GM23338 (cell line): ENCODE measurements at regions not wholly inside any gene's neighbourhood (a gene's known extent, or its start where the extent isn't known, plus 50 kb on each side); places are given as distances from the start of the nearest gene placed in this dataset.

ENCODE experiments used
- ATAC-seq: fragments of 200-7000 bp; cut with Tn5 transposase; 3 replicates; pipeline ENCODE4 v1.9.1; 2020
- DNase-seq: peaks from one replicate; pipeline ENCODE4 v3.0.0-alpha.2; 2015; ENCODE audit warnings: low spot score
- H2AFZ ChIP-seq: fragments of 200-600 bp; sonication (generic); 2 replicates; pipeline ENCODE4 v1.8.0; 2016; ENCODE audit warnings: antibody characterized with exemption, mild to moderate bottlenecking, moderate library complexity
- H3F3A ChIP-seq: fragments of 200-600 bp; sonication (generic); replicated peaks from 2 replicates; pipeline ENCODE4 v1.8.0; 2017; ENCODE audit warnings: antibody characterized with exemption, mixed run types, low read depth
- H3K27ac ChIP-seq: fragments of 200-600 bp; sonication (generic); 2 replicates; pipeline ENCODE4 v1.6.1; 2016; ENCODE audit warnings: low read depth
- H3K27me3 ChIP-seq: fragments of 200-600 bp; sonication (generic); 2 replicates; pipeline ENCODE4 v1.8.0; 2016; ENCODE audit warnings: mild to moderate bottlenecking, mixed run types, moderate library complexity; ENCODE audit not compliant: insufficient read depth
- H3K36me3 ChIP-seq: fragments of 200-600 bp; sonication (generic); 2 replicates; pipeline ENCODE4 v1.8.0; 2016; ENCODE audit warnings: mild to moderate bottlenecking; ENCODE audit not compliant: insufficient read depth
- H3K4me1 ChIP-seq: fragments of 200-600 bp; sonication (generic); 2 replicates; pipeline ENCODE4 v1.8.0; 2016; ENCODE audit warnings: mild to moderate bottlenecking, moderate library complexity; ENCODE audit not compliant: insufficient read depth
- H3K4me2 ChIP-seq: fragments of 200-600 bp; sonication (generic); 2 replicates; pipeline ENCODE4 v1.7.1; 2017; ENCODE audit warnings: mixed run types
- H3K4me3 ChIP-seq: fragments of 200-600 bp; sonication (generic); 2 replicates; pipeline ENCODE4 v1.6.1; 2016; ENCODE audit warnings: mixed run types
- H3K79me2 ChIP-seq: fragments of 200-600 bp; sonication (generic); replicated peaks from 2 replicates; pipeline ENCODE4 v1.8.0; 2017; ENCODE audit warnings: mild to moderate bottlenecking; ENCODE audit not compliant: insufficient read depth
- H3K9me2 ChIP-seq: fragments of 200-600 bp; sonication (generic); 2 replicates; pipeline ENCODE4 v1.8.0; 2017; ENCODE audit not compliant: insufficient read depth
- H4K20me1 ChIP-seq: fragments of 200-600 bp; sonication (generic); replicated peaks from 2 replicates; pipeline ENCODE4 v1.8.0; 2017; ENCODE audit warnings: mild to moderate bottlenecking; ENCODE audit not compliant: insufficient read depth
- H3K27ac Mint-ChIP-seq: 2 replicates; pipeline ENCODE4 v1.8.0; 2020; ENCODE audit warnings: inconsistent platforms, mild to moderate bottlenecking, moderate library complexity, mixed read lengths
- H3K27me3 Mint-ChIP-seq: 3 replicates; pipeline ENCODE4 v1.8.0; 2022; ENCODE audit warnings: low read depth, mild to moderate bottlenecking, moderate library complexity, mixed read lengths, inconsistent platforms; ENCODE audit not compliant: insufficient read depth, poor library complexity
- H3K36me3 Mint-ChIP-seq: 3 replicates; pipeline ENCODE4 v1.8.0; 2021; ENCODE audit warnings: low read depth, mild to moderate bottlenecking, inconsistent platforms, moderate library complexity, mixed read lengths
- H3K4me1 Mint-ChIP-seq: 3 replicates; pipeline ENCODE4 v1.8.0; 2020; ENCODE audit warnings: mild to moderate bottlenecking, inconsistent platforms, mixed read lengths
- H3K4me3 Mint-ChIP-seq: 3 replicates; pipeline ENCODE4 v1.8.0; 2021; ENCODE audit warnings: moderate library complexity, mild to moderate bottlenecking, inconsistent platforms, mixed read lengths
- H3K9me3 Mint-ChIP-seq: 3 replicates; pipeline ENCODE4 v1.8.0; 2020; ENCODE audit warnings: moderate library complexity, mild to moderate bottlenecking, inconsistent platforms, mixed read lengths
- CREB1 ChIP-seq: fragments of 250-450 bp; sonication (Bioruptor Pico); IDR thresholded peaks from 2 replicates; pipeline ENCODE4 v1.5.0; 2020; ENCODE audit warnings: low read depth, mild to moderate bottlenecking, moderate library complexity
- CTCF ChIP-seq, 2 experiments: fragments of 200-600 bp in 1 of 2; sonication (generic) in 1 of 2; conservative IDR thresholded peaks; 2 replicates each; pipeline versions ENCODE4 v1.5.1 to v1.6.1; 2016 to 2017; ENCODE audit warnings: antibody characterized with exemption in 2 of 2, low read depth in 2 of 2, mild to moderate bottlenecking in 2 of 2, moderate library complexity in 1 of 2
- ETS1 ChIP-seq: IDR thresholded peaks from 2 replicates; pipeline ENCODE4 v1.6.1; 2016; ENCODE audit warnings: antibody characterized with exemption
- EZH2 ChIP-seq: fragments of 200-600 bp; sonication (generic); IDR thresholded peaks from one replicate; pipeline ENCODE4 v1.8.0; 2017; ENCODE audit warnings: antibody characterized with exemption, mild to moderate bottlenecking, low read depth; ENCODE audit not compliant: unreplicated experiment
- EZH2phosphoT487 ChIP-seq: fragments of 200-600 bp; sonication (generic); IDR thresholded peaks from one replicate; pipeline ENCODE4 v1.8.1; 2018; ENCODE audit warnings: antibody characterized with exemption; ENCODE audit not compliant: unreplicated experiment
- JUNB ChIP-seq: IDR thresholded peaks from one replicate; pipeline ENCODE4 v1.6.1; 2016; ENCODE audit warnings: antibody characterized with exemption; ENCODE audit not compliant: unreplicated experiment
- NANOG ChIP-seq: IDR thresholded peaks from 2 replicates; pipeline ENCODE4 v1.6.1; 2016; ENCODE audit warnings: antibody characterized with exemption, borderline replicate concordance
- POLR2AphosphoS5 ChIP-seq: IDR thresholded peaks from 2 replicates; pipeline ENCODE4 v1.6.1; 2016; ENCODE audit warnings: antibody characterized with exemption, low read depth
- REST ChIP-seq: IDR thresholded peaks from one replicate; pipeline ENCODE4 v1.6.1; 2018; ENCODE audit warnings: antibody characterized with exemption; ENCODE audit not compliant: unreplicated experiment
- STAT1 ChIP-seq: IDR thresholded peaks from one replicate; pipeline ENCODE4 v1.6.1; 2016; ENCODE audit warnings: antibody characterized with exemption; ENCODE audit not compliant: unreplicated experiment
- ZNF114 ChIP-seq: fragments of 250-450 bp; sonication (Bioruptor Pico); IDR thresholded peaks from 2 replicates; pipeline ENCODE4 v1.5.0; 2020; ENCODE audit warnings: mild to moderate bottlenecking, moderate library complexity
- ZNF331 ChIP-seq: fragments of 250-450 bp; sonication (Bioruptor Pico); IDR thresholded peaks from 2 replicates; pipeline ENCODE4 v1.5.0; 2020; ENCODE audit warnings: low read depth, mild to moderate bottlenecking, moderate library complexity
- ZNF462 ChIP-seq: fragments of 250-450 bp; sonication (Bioruptor Pico); IDR thresholded peaks from 2 replicates; pipeline ENCODE4 v1.5.0; 2020; ENCODE audit warnings: mild to moderate bottlenecking, moderate library complexity

- no peaks in the 10 kb centered on the region for H3K36me3 ChIP-seq
- H3F3A ChIP-seq, result no peaks in the 10 kb centered on the region
- Mint-ChIP-seq H3K27ac (no peak overlapping the region), H3K4me3 (no peak overlapping the region), H3K36me3 (peaks cover 12% of the 10 kb centered on the region), H3K27me3 (no peaks in the 10 kb centered on the region), H3K4me1 (peaks cover 12% of the 10 kb centered on the region; the same call in 2 of the 3 replicates), H3K9me3 (peaks cover 9% of the 10 kb centered on the region; the same call in 2 of the 3 replicates)
- no peak overlapping the region for H3K4me2 ChIP-seq
- no peak for TF ChIP-seq ZNF114
- no peak for TF ChIP-seq CREB1 (CRISPR knock-in tag)
- TF ChIP-seq STAT1, result no peak
- no peak for TF ChIP-seq EZH2
- no peak for TF ChIP-seq CTCF (conservative IDR thresholded peaks at IDR 0.05; ENCODE audit: low read depth in 2 of 2)
- no peak for TF ChIP-seq NANOG
- TF ChIP-seq REST, result no peak
- TF ChIP-seq EZH2phosphoT487, result no peak
- TF ChIP-seq ZNF331 (CRISPR knock-in tag), result no peak
- TF ChIP-seq JUNB, result no peak
- TF ChIP-seq ZNF462, result no peak
- no peak for TF ChIP-seq POLR2AphosphoS5
- no peak for TF ChIP-seq ETS1
- H3K27me3 ChIP-seq, result no peaks in the 10 kb centered on the region
- ATAC-seq, result no peak
- no peaks in the 10 kb centered on the region; the same call in 1 of the 2 replicates for H3K4me1 ChIP-seq
- no peak for DNase-seq
- no peaks in the 10 kb centered on the region; the same call in 1 of the 2 replicates for H3K9me2 ChIP-seq
- no peak overlapping the region for H3K4me3 ChIP-seq
- no peak overlapping the region for H2AFZ ChIP-seq
- H4K20me1 ChIP-seq, result no peaks in the 10 kb centered on the region
- H3K79me2 ChIP-seq, result no peaks in the 10 kb centered on the region
- no peak overlapping the region for H3K27ac ChIP-seq
Observed at GRCh38 chr21:22311741-22312462, 1313.7 kb downstream of the NCAM2 start.
